ENCODE measurements at regions not wholly inside any gene's neighbourhood (a gene's known extent, or its start where the extent isn't known, plus 50 kb on each side); places are given as distances from the start of the nearest gene placed in this dataset.

- H3K4me3 ChIP-seq (ENCODE audit: low read depth, low read length) = no peak overlapping the region
- in situ Hi-C loops (cut with HindIII; ENCODE audit: low sequenced_read_pairs) = no loop called here
- no peak for DNase-seq (ENCODE audit: low read depth)
- no peak for TF ChIP-seq CTCF (IDR thresholded peaks at IDR 0.05; ENCODE audit: low read depth, low read length, missing control alignments)
Observed at GRCh38 chr12:84070292-84070691, 842.3 kb downstream of the SLC6A15 start.

- in situ Hi-C loops (cut with HindIII; ENCODE audit: low sequenced_read_pairs) = no loop called here
- no peak for DNase-seq (ENCODE audit: low read depth)
- no peak for TF ChIP-seq CTCF (IDR thresholded peaks at IDR 0.05; ENCODE audit: low read depth, low read length, missing control alignments)
- no peak overlapping the region for H3K4me3 ChIP-seq (ENCODE audit: low read depth, low read length)
Observed at GRCh38 chr12:84069699-84070098, 842.9 kb downstream of the SLC6A15 start.

GRCh38 chr12:84069198-84069597, 843.4 kb downstream of the SLC6A15 start:
- TF ChIP-seq CTCF (IDR thresholded peaks at IDR 0.05; ENCODE audit: low read depth, low read length, missing control alignments) = no peak
- DNase-seq (ENCODE audit: low read depth) = no peak
- in situ Hi-C loops (cut with HindIII; ENCODE audit: low sequenced_read_pairs) = no loop called here
- H3K4me3 ChIP-seq (ENCODE audit: low read depth, low read length) = no peak overlapping the region

GRCh38 chr12:84058136-84058535, 854.5 kb downstream of the SLC6A15 start:
- no peak for DNase-seq (ENCODE audit: low read depth)
- in situ Hi-C loops (cut with HindIII; ENCODE audit: low sequenced_read_pairs) = no loop called here
- TF ChIP-seq CTCF (IDR thresholded peaks at IDR 0.05; ENCODE audit: low read depth, low read length, missing control alignments) = no peak
- H3K4me3 ChIP-seq (ENCODE audit: low read depth, low read length) = no peak overlapping the region

- in situ Hi-C loops (cut with HindIII; ENCODE audit: low sequenced_read_pairs) = no loop called here
- TF ChIP-seq CTCF (IDR thresholded peaks at IDR 0.05; ENCODE audit: low read depth, low read length, missing control alignments) = no peak
- DNase-seq (ENCODE audit: low read depth) = no peak
- H3K4me3 ChIP-seq (ENCODE audit: low read depth, low read length) = no peak overlapping the region
Observed at GRCh38 chr12:84054811-84055210, 857.8 kb downstream of the SLC6A15 start.

GRCh38 chr12:84047881-84048280, 864.7 kb downstream of the SLC6A15 start:
- TF ChIP-seq CTCF (IDR thresholded peaks at IDR 0.05; ENCODE audit: low read depth, low read length, missing control alignments) = no peak
- no peak overlapping the region for H3K4me3 ChIP-seq (ENCODE audit: low read depth, low read length)
- in situ Hi-C loops (cut with HindIII; ENCODE audit: low sequenced_read_pairs) = no loop called here
- DNase-seq (ENCODE audit: low read depth) = no peak

- DNase-seq (ENCODE audit: low read depth) = no peak
- in situ Hi-C loops (cut with HindIII; ENCODE audit: low sequenced_read_pairs) = no loop called here
- TF ChIP-seq CTCF (IDR thresholded peaks at IDR 0.05; ENCODE audit: low read depth, low read length, missing control alignments) = no peak
- H3K4me3 ChIP-seq (ENCODE audit: low read depth, low read length) = no peak overlapping the region
Observed at GRCh38 chr12:84046859-84047258, 865.7 kb downstream of the SLC6A15 start.

All from astrocyte of the cerebellum (primary cell).